T-cell (primary cell): ENCODE measurements at regions not wholly inside any gene's neighbourhood (a gene's known extent, or its start where the extent isn't known, plus 50 kb on each side); places are given as distances from the start of the nearest gene placed in this dataset.

Experiments
- ATAC-seq, 4 experiments: fragments of 200-7000 bp in 3 of 4; fragments of 150-1000 bp in 1 of 4; cut with Tn5 transposase; replicated peaks in 1 of 4; 1 replicate in 3 of 4; 2 replicates in 1 of 4; pipeline ENCODE4 v1.10.0; 2021; ENCODE audit warnings: moderate library complexity in 3 of 4, mild to moderate bottlenecking in 2 of 4, moderate number of reproducible peaks in 1 of 4
- CTCF ChIA-PET, 2 donors: fragments of 300-600 bp; sonication (Branson Sonifier 250); formaldehyde crosslinking; loops; one replicate each; lab custom pipeline; 2022; ENCODE audit warnings: antibody characterized with exemption in 2 of 2; lab: Charles Lee
- POLR2A ChIA-PET, 2 donors: fragments of 300-600 bp; sonication (Branson Sonifier 250); formaldehyde crosslinking; loops; one replicate each; lab custom pipeline; 2022; ENCODE audit warnings: antibody characterized with exemption in 2 of 2; lab: Charles Lee
- DNase-seq, 35 experiments: peaks; one replicate each; pipeline versions ENCODE4 v3.0.0 to v3.0.0-alpha.2; 2013 to 2023
- H3K27ac ChIP-seq: one replicate; pipeline ENCODE4 v1.5.1; 2013; ENCODE audit warnings: low read length
- H3K27me3 ChIP-seq, 2 experiments: replicated peaks in 1 of 2; 1 replicate in 1 of 2; 2 replicates in 1 of 2; pipeline versions ENCODE4 v1.6.1 to v1.7.0; 2013; ENCODE audit warnings: low read length in 1 of 2, mixed read lengths in 1 of 2; ENCODE audit not compliant: control insufficient read depth in 2 of 2, insufficient read depth in 2 of 2; ENCODE audit errors: extremely low read depth in 1 of 2
- H3K36me3 ChIP-seq, 2 donors: 1 replicate in 1 of 2; 2 replicates in 1 of 2; pipeline versions ENCODE4 v1.6.1 to v1.7.0; 2013; ENCODE audit warnings: low read length in 1 of 2; ENCODE audit not compliant: control insufficient read depth in 2 of 2, insufficient read depth in 1 of 2; ENCODE audit errors: extremely low read depth in 1 of 2
- H3K4me1 ChIP-seq, 2 experiments: 1 replicate in 1 of 2; 2 replicates in 1 of 2; pipeline versions ENCODE4 v1.6.1 to v1.7.0; 2013; ENCODE audit warnings: low read length in 2 of 2, mixed read lengths in 1 of 2; ENCODE audit not compliant: insufficient read depth in 2 of 2, control insufficient read depth in 1 of 2; ENCODE audit errors: extremely low read depth in 1 of 2
- H3K4me3 ChIP-seq, 2 donors: 1 replicate in 1 of 2; 2 replicates in 1 of 2; pipeline versions ENCODE4 v1.5.1 to v1.7.0; 2013; ENCODE audit warnings: mild to moderate bottlenecking in 2 of 2, low read length in 1 of 2, moderate library complexity in 1 of 2; ENCODE audit not compliant: control insufficient read depth in 1 of 2; ENCODE audit errors: extremely low read depth in 1 of 2
- H3K9me3 ChIP-seq: 2 replicates; pipeline ENCODE4 v1.7.0; 2013
- H3K27ac Mint-ChIP-seq, 2 donors: one replicate each; pipeline ENCODE4 v1.8.0; 2020 to 2021; ENCODE audit warnings: mild to moderate bottlenecking in 2 of 2, mixed read lengths in 2 of 2
- H3K27me3 Mint-ChIP-seq, 2 donors: one replicate each; pipeline ENCODE4 v1.8.0; 2021 to 2022; ENCODE audit warnings: mixed read lengths in 2 of 2
- H3K36me3 Mint-ChIP-seq: one replicate; pipeline ENCODE4 v1.8.0; 2021; ENCODE audit warnings: mixed read lengths
- H3K4me1 Mint-ChIP-seq, 3 donors: one replicate each; pipeline ENCODE4 v1.8.0; 2020 to 2022; ENCODE audit warnings: mixed read lengths in 3 of 3, mild to moderate bottlenecking in 1 of 3
- H3K4me3 Mint-ChIP-seq, 3 donors: one replicate each; pipeline ENCODE4 v1.8.0; 2020 to 2022; ENCODE audit warnings: mild to moderate bottlenecking in 3 of 3, mixed read lengths in 3 of 3, moderate library complexity in 3 of 3
- H3K9me3 Mint-ChIP-seq, 3 donors: one replicate each; pipeline ENCODE4 v1.8.0; 2020 to 2022; ENCODE audit warnings: mixed read lengths in 3 of 3
- WGBS: methylation state at CpG from one replicate; pipeline ENCODE4 v1.1.5; 2013; ENCODE audit warnings: missing lambda C conversion rate; ENCODE audit not compliant: insufficient coverage; 5-methylcytosine and 5-hydroxymethylcytosine counted together

GRCh38 chr3:70433091-70433490 lies 120.7 kb upstream of the MDFIC2 start:
- DNase-seq (no peak), ATAC-seq (no peak)
- Histone ChIP-seq H3K9me3 (no peaks in the 10 kb centered on the region), H3K27me3 (no peaks in the 10 kb centered on the region), H3K4me3 (no peak overlapping the region), H3K27ac (no peak overlapping the region), H3K4me1 (no peaks in the 10 kb centered on the region), H3K36me3 (no peaks in the 10 kb centered on the region)
- H3K4me1 Mint-ChIP-seq: no peaks in the 10 kb centered on the region
- H3K4me3 Mint-ChIP-seq: no peak overlapping the region
- H3K9me3 Mint-ChIP-seq: no peaks in the 10 kb centered on the region
- H3K36me3 Mint-ChIP-seq: no peaks in the 10 kb centered on the region
- WGBS: no CpG with 5 or more reads among the region's 1 CpG
- POLR2A ChIA-PET: no interaction called here
- no peak overlapping the region for H3K27ac Mint-ChIP-seq
- peaks cover 18 to 24% of the 10 kb centered on the region in 2 donors for H3K27me3 Mint-ChIP-seq
- CTCF ChIA-PET: no interaction called here

GRCh38 chr3:70431911-70432310 lies 119.5 kb upstream of the MDFIC2 start:
- H3K9me3 Mint-ChIP-seq: no peaks in the 10 kb centered on the region
- Histone ChIP-seq H3K9me3 (no peaks in the 10 kb centered on the region), H3K4me1 (no peaks in the 10 kb centered on the region), H3K27me3 (no peaks in the 10 kb centered on the region), H3K36me3 (no peaks in the 10 kb centered on the region), H3K4me3 (no peak overlapping the region), H3K27ac (no peak overlapping the region)
- no peak for DNase-seq
- H3K27ac Mint-ChIP-seq: no peak overlapping the region
- no peaks in the 10 kb centered on the region for H3K4me1 Mint-ChIP-seq
- no peak overlapping the region for H3K4me3 Mint-ChIP-seq
- no peak for ATAC-seq
- ChIA-PET POLR2A (no interaction called here), CTCF (no interaction called here)
- no peaks in the 10 kb centered on the region for H3K36me3 Mint-ChIP-seq
- H3K27me3 Mint-ChIP-seq: peaks cover 12 to 21% of the 10 kb centered on the region in 2 donors
- no CpG with 5 or more reads among the region's 1 CpG for WGBS

GRCh38 chr3:70426071-70426470 lies 113.6 kb upstream of the MDFIC2 start:
- CTCF ChIA-PET: no interaction called here
- H3K4me1 ChIP-seq: no peaks in the 10 kb centered on the region
- ATAC-seq (no peak), DNase-seq (no peak)
- H3K4me1 Mint-ChIP-seq: no peaks in the 10 kb centered on the region
- no peaks in the 10 kb centered on the region for H3K9me3 Mint-ChIP-seq
- no peaks in the 10 kb centered on the region for H3K27me3 ChIP-seq
- POLR2A ChIA-PET: no interaction called here
- no peaks in the 10 kb centered on the region for H3K9me3 ChIP-seq
- H3K4me3 Mint-ChIP-seq: no peak overlapping the region
- H3K36me3 ChIP-seq: no peaks in the 10 kb centered on the region
- H3K4me3 ChIP-seq: no peak overlapping the region
- no peaks in the 10 kb centered on the region for H3K36me3 Mint-ChIP-seq
- no peak overlapping the region for H3K27ac ChIP-seq
- H3K27ac Mint-ChIP-seq: no peak overlapping the region
- H3K27me3 Mint-ChIP-seq: peaks cover 4 to 10% of the 10 kb centered on the region in 2 donors

GRCh38 chr3:70421506-70421905 lies 109.1 kb upstream of the MDFIC2 start:
- H3K27ac Mint-ChIP-seq: no peak overlapping the region
- no peaks in the 10 kb centered on the region for H3K36me3 Mint-ChIP-seq
- no peaks in the 10 kb centered on the region for H3K4me1 Mint-ChIP-seq
- Histone ChIP-seq H3K4me3 (no peak overlapping the region), H3K9me3 (no peaks in the 10 kb centered on the region), H3K36me3 (no peaks in the 10 kb centered on the region), H3K27me3 (no peaks in the 10 kb centered on the region), H3K27ac (no peak overlapping the region), H3K4me1 (no peaks in the 10 kb centered on the region)
- ChIA-PET CTCF (no interaction called here), POLR2A (no interaction called here)
- DNase-seq (no peak), ATAC-seq (no peak)
- H3K9me3 Mint-ChIP-seq: peaks cover 0 to 5% (median 0%) of the 10 kb centered on the region in 3 donors
- H3K27me3 Mint-ChIP-seq: peaks cover 17 to 25% of the 10 kb centered on the region in 2 donors
- H3K4me3 Mint-ChIP-seq: no peak overlapping the region
- WGBS: 40% methylated on average over 1 of the region's 4 CpGs

GRCh38 chr3:70409018-70409417 lies 96.6 kb upstream of the MDFIC2 start:
- H3K9me3 Mint-ChIP-seq: peaks cover 8 to 14% (median 8%) of the 10 kb centered on the region in 3 donors
- H3K27ac ChIP-seq: no peak overlapping the region
- no peak overlapping the region for H3K4me3 Mint-ChIP-seq
- peaks cover 0 to 3% of the 10 kb centered on the region in 2 experiments for H3K27me3 ChIP-seq
- no peaks in the 10 kb centered on the region for H3K4me1 Mint-ChIP-seq
- H3K4me3 ChIP-seq: no peak overlapping the region
- no CpG with 5 or more reads among the region's 2 CpGs for WGBS
- no peaks in the 10 kb centered on the region for H3K36me3 ChIP-seq
- no peaks in the 10 kb centered on the region for H3K4me1 ChIP-seq
- ATAC-seq: no peak
- DNase-seq: no peak
- no peaks in the 10 kb centered on the region for H3K36me3 Mint-ChIP-seq
- H3K9me3 ChIP-seq: no peaks in the 10 kb centered on the region
- ChIA-PET POLR2A (no interaction called here), CTCF (no interaction called here)
- H3K27ac Mint-ChIP-seq: no peak overlapping the region
- H3K27me3 Mint-ChIP-seq: peaks cover 3 to 6% of the 10 kb centered on the region in 2 donors

GRCh38 chr3:70400194-70400593 lies 87.8 kb upstream of the MDFIC2 start:
- no CpG with 5 or more reads among the region's 3 CpGs for WGBS
- Mint-ChIP-seq H3K36me3 (no peaks in the 10 kb centered on the region), H3K4me1 (no peaks in the 10 kb centered on the region), H3K9me3 (no peaks in the 10 kb centered on the region), H3K27me3 (no peaks in the 10 kb centered on the region), H3K4me3 (no peak overlapping the region), H3K27ac (no peak overlapping the region)
- H3K4me3 ChIP-seq: no peak overlapping the region
- H3K4me1 ChIP-seq: no peaks in the 10 kb centered on the region
- CTCF ChIA-PET: no interaction called here
- H3K27ac ChIP-seq: no peak overlapping the region
- DNase-seq: no peak
- POLR2A ChIA-PET: interaction anchor here in 1 of 2 donors (0.6 kb wide), 1 partner anchor 1198 kb away, joined by 3 read pairs; no protein-coding TSS in a partner anchor
- no peaks in the 10 kb centered on the region for H3K27me3 ChIP-seq
- H3K36me3 ChIP-seq: no peaks in the 10 kb centered on the region
- ATAC-seq: no peak
- no peaks in the 10 kb centered on the region for H3K9me3 ChIP-seq
